ENCODE measurements at regions not wholly inside any gene's neighbourhood (a gene's known extent, or its start where the extent isn't known, plus 50 kb on each side); places are given as distances from the start of the nearest gene placed in this dataset.

- TF ChIP-seq CTCF (IDR thresholded peaks at IDR 0.05) (no peak), POLR2A (IDR thresholded peaks at IDR 0.05) (no peak)
Measured at GRCh38 chr14:84922370-84922769, 607.6 kb upstream of the FLRT2 start.
